HFFc6 (cell line): ENCODE measurements at regions not wholly inside any gene's neighbourhood (a gene's known extent, or its start where the extent isn't known, plus 50 kb on each side); places are given as distances from the start of the nearest gene placed in this dataset.

ENCODE experiments used
- DNase-seq: peaks from one replicate; pipeline ENCODE4 v3.0.0-alpha.2; 2018
- H3K27ac Mint-ChIP-seq: 2 replicates; pipeline ENCODE4 v1.8.0; 2020; ENCODE audit warnings: mild to moderate bottlenecking, mixed read lengths
- H3K27me3 Mint-ChIP-seq: 2 replicates; pipeline ENCODE4 v1.8.0; 2021; ENCODE audit warnings: mild to moderate bottlenecking, moderate library complexity, mixed read lengths; ENCODE audit not compliant: insufficient read depth
- H3K36me3 Mint-ChIP-seq: 2 replicates; pipeline ENCODE4 v1.8.0; 2021; ENCODE audit warnings: low read depth, mixed read lengths
- H3K4me1 Mint-ChIP-seq: 2 replicates; pipeline ENCODE4 v1.8.0; 2020; ENCODE audit warnings: low read depth, mixed read lengths
- H3K4me3 Mint-ChIP-seq: 2 replicates; pipeline ENCODE4 v1.8.0; 2020; ENCODE audit warnings: mild to moderate bottlenecking, moderate library complexity, mixed read lengths
- H3K9me3 Mint-ChIP-seq: 2 replicates; pipeline ENCODE4 v1.8.0; 2020; ENCODE audit warnings: mild to moderate bottlenecking, mixed read lengths
- CTCF ChIP-seq: fragments of 200-600 bp; sonication (generic); IDR thresholded peaks from 2 replicates; pipeline ENCODE4 v1.5.0; 2021; ENCODE audit warnings: antibody characterized with exemption, mild to moderate bottlenecking

- H3K4me1 Mint-ChIP-seq, result no peaks in the 10 kb centered on the region
- no peaks in the 10 kb centered on the region; the same call in 1 of the 2 replicates for H3K27me3 Mint-ChIP-seq
- no peak for TF ChIP-seq CTCF
- no peak for DNase-seq
- H3K9me3 Mint-ChIP-seq, result no peaks in the 10 kb centered on the region
- H3K36me3 Mint-ChIP-seq, result no peaks in the 10 kb centered on the region
- H3K27ac Mint-ChIP-seq, result no peak overlapping the region
- no peak overlapping the region for H3K4me3 Mint-ChIP-seq
These were observed 103.8 kb downstream of the DDX53 start for GRCh38 chrX:23103546-23103945.

- Mint-ChIP-seq H3K9me3 (no peaks in the 10 kb centered on the region), H3K4me3 (no peak overlapping the region), H3K36me3 (no peaks in the 10 kb centered on the region), H3K27me3 (no peaks in the 10 kb centered on the region), H3K4me1 (no peaks in the 10 kb centered on the region), H3K27ac (no peak overlapping the region)
- no peak for DNase-seq
- no peak for TF ChIP-seq CTCF
These were observed 114.5 kb downstream of the DDX53 start for GRCh38 chrX:23114241-23114640.

- no peaks in the 10 kb centered on the region for H3K36me3 Mint-ChIP-seq
- DNase-seq, result no peak
- H3K4me1 Mint-ChIP-seq, result no peaks in the 10 kb centered on the region
- no peak for TF ChIP-seq CTCF
- no peaks in the 10 kb centered on the region for H3K27me3 Mint-ChIP-seq
- H3K9me3 Mint-ChIP-seq, result no peaks in the 10 kb centered on the region
- H3K4me3 Mint-ChIP-seq, result no peak overlapping the region
- H3K27ac Mint-ChIP-seq, result no peak overlapping the region
These were observed 115.9 kb downstream of the DDX53 start for GRCh38 chrX:23115651-23116050.

- H3K4me3 Mint-ChIP-seq, result no peak overlapping the region
- H3K27me3 Mint-ChIP-seq, result peaks cover 2% of the 10 kb centered on the region; the same call in 1 of the 2 replicates
- H3K36me3 Mint-ChIP-seq, result no peaks in the 10 kb centered on the region
- no peak for DNase-seq
- H3K9me3 Mint-ChIP-seq, result no peaks in the 10 kb centered on the region
- no peaks in the 10 kb centered on the region for H3K4me1 Mint-ChIP-seq
- no peak overlapping the region for H3K27ac Mint-ChIP-seq
- no peak for TF ChIP-seq CTCF
These were observed 118.4 kb downstream of the DDX53 start for GRCh38 chrX:23118163-23118562.

- no peaks in the 10 kb centered on the region for H3K36me3 Mint-ChIP-seq
- TF ChIP-seq CTCF, result no peak
- H3K4me1 Mint-ChIP-seq, result no peaks in the 10 kb centered on the region
- H3K27ac Mint-ChIP-seq, result no peak overlapping the region
- no peaks in the 10 kb centered on the region for H3K9me3 Mint-ChIP-seq
- no peak overlapping the region for H3K4me3 Mint-ChIP-seq
- peaks cover 2% of the 10 kb centered on the region; the same call in 1 of the 2 replicates for H3K27me3 Mint-ChIP-seq
- DNase-seq, result no peak
These were observed 119.2 kb downstream of the DDX53 start for GRCh38 chrX:23118890-23119527.
